Thoracic aorta (tissue), 2 donors: ENCODE measurements at regions not wholly inside any gene's neighbourhood (a gene's known extent, or its start where the extent isn't known, plus 50 kb on each side); places are given as distances from the start of the nearest gene placed in this dataset.

Experiments
- ATAC-seq: fragments of 150-250 bp; one replicate; pipeline ENCODE4 v1.8.0; 2017; ENCODE audit warnings: low read depth; ENCODE audit not compliant: insufficient number of reproducible peaks, low FRiP score
- DNase-seq: peaks from one replicate; pipeline ENCODE4 v3.0.0-alpha.2; 2020; ENCODE audit warnings: low spot score
- H3K27ac ChIP-seq, 2 donors: fragments of 200-600 bp; sonication (generic); 1 replicate in 1 of 2; 2 replicates in 1 of 2; pipeline ENCODE4 v1.5.1; 2016; ENCODE audit warnings: mild to moderate bottlenecking in 2 of 2, moderate library complexity in 2 of 2
- H3K27me3 ChIP-seq: fragments of 200-600 bp; sonication (generic); replicated peaks from 2 replicates; pipeline ENCODE4 v1.6.0; 2016; ENCODE audit warnings: mild to moderate bottlenecking; ENCODE audit not compliant: insufficient read depth
- H3K36me3 ChIP-seq: fragments of 200-600 bp; sonication (generic); one replicate; pipeline ENCODE4 v1.5.1; 2016
- H3K4me1 ChIP-seq, 2 donors: fragments of 200-600 bp; sonication (generic); 1 replicate in 1 of 2; 2 replicates in 1 of 2; pipeline versions ENCODE4 v1.5.1 to v1.6.0; 2016; ENCODE audit warnings: low read depth in 2 of 2, mild to moderate bottlenecking in 1 of 2; ENCODE audit not compliant: control insufficient read depth in 1 of 2
- H3K4me3 ChIP-seq: fragments of 200-600 bp; sonication (generic); 2 replicates; pipeline ENCODE4 v1.5.1; 2016; ENCODE audit warnings: mild to moderate bottlenecking
- H3K9me3 ChIP-seq: fragments of 200-600 bp; sonication (generic); 2 replicates; pipeline ENCODE4 v1.5.1; 2016
- TF ChIP-seq, protein P1 (sequence below): fragments of 200-600 bp; sonication (generic); IDR thresholded peaks from one replicate; pipeline ENCODE4 v1.5.1; 2019; ENCODE audit warnings: antibody characterized with exemption

DNA sequence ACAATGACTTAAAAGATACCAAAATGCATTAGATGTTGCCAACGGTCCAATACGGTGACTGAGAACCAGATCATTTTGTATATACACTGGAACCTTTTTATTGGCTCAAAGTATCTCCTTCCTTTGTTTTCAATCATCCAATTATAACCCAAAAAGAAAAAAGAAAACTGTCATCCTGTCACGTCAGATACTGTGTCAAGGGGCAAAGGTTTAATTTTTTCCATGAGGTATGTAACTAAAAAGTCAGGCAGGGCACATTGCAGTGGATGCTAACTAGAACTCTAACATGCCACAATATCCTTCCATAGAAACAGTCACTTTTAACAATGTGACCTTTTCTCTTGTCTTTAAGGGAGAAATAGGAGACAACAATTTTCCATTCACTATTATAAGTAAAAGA, 267.6 kb upstream of the NEBL start:
- Histone ChIP-seq H3K36me3 (no peaks in the 10 kb centered on the region), H3K27ac (no peak overlapping the region), H3K27me3 (no peaks in the 10 kb centered on the region), H3K4me3 (no peak overlapping the region), H3K4me1 (no peaks in the 10 kb centered on the region), H3K9me3 (no peaks in the 10 kb centered on the region)
- TF ChIP-seq, protein P1, sequence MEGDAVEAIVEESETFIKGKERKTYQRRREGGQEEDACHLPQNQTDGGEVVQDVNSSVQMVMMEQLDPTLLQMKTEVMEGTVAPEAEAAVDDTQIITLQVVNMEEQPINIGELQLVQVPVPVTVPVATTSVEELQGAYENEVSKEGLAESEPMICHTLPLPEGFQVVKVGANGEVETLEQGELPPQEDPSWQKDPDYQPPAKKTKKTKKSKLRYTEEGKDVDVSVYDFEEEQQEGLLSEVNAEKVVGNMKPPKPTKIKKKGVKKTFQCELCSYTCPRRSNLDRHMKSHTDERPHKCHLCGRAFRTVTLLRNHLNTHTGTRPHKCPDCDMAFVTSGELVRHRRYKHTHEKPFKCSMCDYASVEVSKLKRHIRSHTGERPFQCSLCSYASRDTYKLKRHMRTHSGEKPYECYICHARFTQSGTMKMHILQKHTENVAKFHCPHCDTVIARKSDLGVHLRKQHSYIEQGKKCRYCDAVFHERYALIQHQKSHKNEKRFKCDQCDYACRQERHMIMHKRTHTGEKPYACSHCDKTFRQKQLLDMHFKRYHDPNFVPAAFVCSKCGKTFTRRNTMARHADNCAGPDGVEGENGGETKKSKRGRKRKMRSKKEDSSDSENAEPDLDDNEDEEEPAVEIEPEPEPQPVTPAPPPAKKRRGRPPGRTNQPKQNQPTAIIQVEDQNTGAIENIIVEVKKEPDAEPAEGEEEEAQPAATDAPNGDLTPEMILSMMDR, result no peak
- ATAC-seq, result no peak
- no peak for DNase-seq

DNA sequence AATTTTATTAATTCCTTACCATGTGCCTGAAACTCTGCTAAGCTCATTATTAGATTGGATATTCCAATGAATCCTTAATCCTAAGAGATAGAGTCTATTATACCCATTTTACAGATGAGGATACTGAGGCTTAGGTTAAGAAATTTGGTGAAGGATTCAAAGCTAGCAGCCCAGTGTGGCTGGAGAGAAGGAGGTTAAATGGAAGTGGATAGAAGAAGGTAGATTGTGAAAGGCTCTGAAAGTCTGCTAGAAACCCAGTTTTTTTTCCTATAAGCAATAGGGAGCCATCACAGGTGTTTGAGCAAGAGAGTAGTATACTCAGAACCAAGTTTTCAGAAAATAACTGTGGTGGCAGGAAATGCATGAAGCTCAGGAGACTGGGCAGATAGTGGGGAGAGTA, 265.8 kb upstream of the NEBL start:
- Histone ChIP-seq H3K4me1 (no peaks in the 10 kb centered on the region), H3K4me3 (no peak overlapping the region)
- ATAC-seq, result no peak

DNA sequence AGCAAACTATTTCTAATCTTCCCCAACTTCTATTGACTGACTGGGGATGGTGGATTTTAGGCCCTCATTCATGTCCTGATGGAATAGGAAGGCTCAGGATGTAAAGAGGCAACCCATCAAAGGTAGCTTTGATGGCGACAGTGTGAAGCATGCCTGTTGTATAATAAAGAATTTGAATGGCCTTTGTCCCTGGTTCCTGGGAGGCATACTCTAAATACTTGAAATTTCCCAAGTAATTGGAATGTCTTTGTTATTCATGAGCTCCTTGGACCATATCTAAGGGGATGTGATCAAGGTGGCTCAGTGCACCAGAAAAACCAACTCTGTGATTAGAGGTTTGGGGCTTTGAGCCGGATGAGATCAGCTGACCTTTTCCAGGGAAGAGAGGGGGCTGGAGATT, 264.5 kb upstream of the NEBL start:
- H3K27ac ChIP-seq, result no peak overlapping the region
- no peaks in the 10 kb centered on the region for H3K36me3 ChIP-seq
- DNase-seq (no peak), ATAC-seq (no peak)
- H3K4me1 ChIP-seq, result no peaks in the 10 kb centered on the region
- H3K4me3 ChIP-seq, result no peak overlapping the region
- H3K27me3 ChIP-seq, result no peaks in the 10 kb centered on the region
- H3K9me3 ChIP-seq, result no peaks in the 10 kb centered on the region
- TF ChIP-seq, protein P1, result no peak

More for the DNA sequence above, 265.8 kb upstream of the NEBL start:
- TF ChIP-seq, protein P1, result no peak
- no peaks in the 10 kb centered on the region for H3K27me3 ChIP-seq
- no peaks in the 10 kb centered on the region for H3K36me3 ChIP-seq
- H3K9me3 ChIP-seq, result no peaks in the 10 kb centered on the region
- DNase-seq, result no peak
- no peak overlapping the region for H3K27ac ChIP-seq

DNA sequence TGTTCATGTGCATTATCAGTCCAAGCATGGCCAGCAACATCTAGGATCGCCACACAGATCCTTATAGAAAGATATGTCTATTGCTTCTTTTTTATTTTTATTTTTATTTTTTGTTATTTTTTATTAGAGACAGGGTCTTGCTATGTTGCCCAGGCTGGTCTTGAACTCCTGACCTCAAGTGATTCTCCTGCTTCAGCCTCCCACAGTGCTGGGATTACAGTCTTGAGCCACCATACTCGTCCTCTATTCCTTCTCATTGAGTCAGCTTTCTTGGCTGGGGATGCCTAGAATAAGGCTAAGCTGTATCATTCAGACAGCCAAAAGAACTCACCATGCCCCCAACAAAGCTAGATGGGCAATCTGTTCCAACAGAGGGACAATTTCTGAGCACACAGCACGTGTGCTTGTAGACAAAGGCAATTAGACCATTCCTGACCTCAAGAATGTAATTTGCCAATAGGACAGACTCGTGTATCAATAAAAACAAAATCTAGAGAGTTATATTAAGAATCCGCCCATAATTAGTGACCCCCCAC, 264.0 kb upstream of the NEBL start:
- H3K36me3 ChIP-seq, result no peaks in the 10 kb centered on the region
- ATAC-seq (no peak), DNase-seq (no peak)
- TF ChIP-seq, protein P1, result no peak
- H3K4me1 ChIP-seq, result no peaks in the 10 kb centered on the region
- no peaks in the 10 kb centered on the region for H3K9me3 ChIP-seq
- no peak overlapping the region for H3K4me3 ChIP-seq
- H3K27ac ChIP-seq, result no peak overlapping the region
- no peaks in the 10 kb centered on the region for H3K27me3 ChIP-seq

DNA sequence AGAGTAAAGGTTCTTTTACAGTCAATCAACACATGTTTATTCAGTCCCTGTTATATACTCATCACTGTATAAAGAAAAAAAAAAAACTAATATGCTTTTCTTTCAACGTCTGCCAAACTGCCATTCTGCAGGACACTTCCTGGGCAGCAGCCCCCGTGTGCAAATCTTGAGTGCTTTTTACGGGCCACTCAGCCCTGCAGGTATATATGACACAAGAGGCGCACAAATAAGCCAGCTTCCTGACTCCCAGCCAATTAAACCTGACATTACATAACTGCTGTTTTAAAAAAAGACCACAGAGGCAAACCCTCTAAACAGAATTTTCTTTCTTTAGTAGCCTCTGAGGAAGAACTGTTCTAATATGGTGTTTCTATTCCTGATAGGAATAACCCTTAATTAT, 263.0 kb upstream of the NEBL start:
- TF ChIP-seq, protein P1, result no peak
- H3K4me1 ChIP-seq, result no peaks in the 10 kb centered on the region
- no peak overlapping the region for H3K27ac ChIP-seq
- no peak for ATAC-seq
- no peak overlapping the region for H3K4me3 ChIP-seq
- no peaks in the 10 kb centered on the region for H3K9me3 ChIP-seq
- H3K36me3 ChIP-seq, result no peaks in the 10 kb centered on the region
- H3K27me3 ChIP-seq, result no peaks in the 10 kb centered on the region
- no peak for DNase-seq
